Activated T-helper 1 cell treated with anti-CD3 and anti-CD28 coated beads, Interleukin-12 subunit alpha, Interleukin-12 subunit beta, Interleukin-2, Interleukin-4 antibody, amounts not matched to agents 30 ng/mL and 10 ng/mL and 1 ng/mL, durations not matched to agents 14 hours and 24 hours and 36 hours (primary cell): ENCODE measurements at regions not wholly inside any gene's neighbourhood (a gene's known extent, or its start where the extent isn't known, plus 50 kb on each side); places are given as distances from the start of the nearest gene placed in this dataset.

ENCODE experiments used
- DNase-seq: peaks from one replicate; pipeline ENCODE4 v3.0.0; 2021; ENCODE audit warnings: low spot score
- H3K27ac Mint-ChIP-seq: one replicate; pipeline ENCODE4 v1.8.0; 2021; ENCODE audit warnings: mild to moderate bottlenecking, mixed read lengths
- H3K27me3 Mint-ChIP-seq: one replicate; pipeline ENCODE4 v1.8.0; 2022; ENCODE audit warnings: mild to moderate bottlenecking, moderate library complexity, mixed read lengths; ENCODE audit not compliant: insufficient read depth
- H3K36me3 Mint-ChIP-seq: one replicate; pipeline ENCODE4 v1.8.0; 2021; ENCODE audit warnings: low read depth, mixed read lengths
- H3K4me1 Mint-ChIP-seq: one replicate; pipeline ENCODE4 v1.8.0; 2021; ENCODE audit warnings: low read depth, mixed read lengths
- H3K4me3 Mint-ChIP-seq: one replicate; pipeline ENCODE4 v1.8.0; 2021; ENCODE audit warnings: mild to moderate bottlenecking, moderate library complexity, mixed read lengths
- H3K9me3 Mint-ChIP-seq: one replicate; pipeline ENCODE4 v1.8.0; 2021; ENCODE audit warnings: mixed read lengths
- intact Hi-C: fragments of 100-400 bp; cut with micrococcal nuclease; formaldehyde crosslinking; loops from one replicate; pipeline ENCODE4 v1.15.1; 2024

DNA sequence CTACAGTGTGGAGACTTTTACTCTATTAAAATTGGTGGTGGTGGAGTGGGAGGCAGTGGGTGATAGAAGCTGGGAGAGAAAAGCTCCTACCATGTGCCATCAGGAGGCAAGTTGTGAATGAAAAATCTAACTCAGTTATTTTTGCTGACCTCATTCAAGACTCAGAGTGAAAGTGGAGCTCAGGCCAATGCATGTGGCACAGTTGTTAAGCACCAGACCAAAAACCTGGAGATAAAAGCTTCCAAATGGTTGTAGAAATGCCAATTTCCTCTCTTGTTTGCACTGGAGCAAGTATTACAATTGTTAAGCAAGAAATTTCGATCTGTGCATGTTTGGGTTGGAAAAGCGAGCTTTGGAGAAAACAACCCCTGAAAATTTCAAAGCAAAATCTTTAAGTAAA lies 81.5 kb upstream of the PRICKLE2 start:
- H3K27me3 Mint-ChIP-seq: peaks cover 3% of the 10 kb centered on the region
- H3K9me3 Mint-ChIP-seq: no peaks in the 10 kb centered on the region
- no peak overlapping the region for H3K27ac Mint-ChIP-seq
- intact Hi-C loops: no loop called here
- no peak overlapping the region for H3K4me3 Mint-ChIP-seq
- DNase-seq: no peak
- H3K4me1 Mint-ChIP-seq: no peaks in the 10 kb centered on the region
- H3K36me3 Mint-ChIP-seq: no peaks in the 10 kb centered on the region

DNA sequence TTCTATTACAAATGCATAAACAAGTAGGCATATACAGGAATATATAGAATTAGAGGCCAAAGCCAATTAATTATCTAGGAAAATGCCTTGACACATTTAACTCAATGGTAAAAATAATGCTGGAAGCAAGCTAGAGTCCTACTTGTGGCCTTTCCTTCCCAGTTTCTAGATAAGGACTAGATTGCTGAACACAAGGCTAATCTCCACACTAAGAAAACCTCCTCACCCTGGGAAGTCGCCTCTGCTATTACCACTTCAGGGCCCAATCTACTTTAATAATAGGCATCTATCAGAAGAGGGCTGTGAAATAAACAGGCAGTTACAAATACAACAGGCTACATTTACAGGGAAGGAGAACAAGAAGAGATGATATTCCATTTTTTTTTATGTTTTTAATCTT lies 80.5 kb upstream of the PRICKLE2 start:
- H3K9me3 Mint-ChIP-seq: no peaks in the 10 kb centered on the region
- no peak overlapping the region for H3K27ac Mint-ChIP-seq
- no peak overlapping the region for H3K4me3 Mint-ChIP-seq
- no peak for DNase-seq
- no peaks in the 10 kb centered on the region for H3K36me3 Mint-ChIP-seq
- H3K4me1 Mint-ChIP-seq: no peaks in the 10 kb centered on the region
- intact Hi-C loops: no loop called here
- H3K27me3 Mint-ChIP-seq: peaks cover 3% of the 10 kb centered on the region

DNA sequence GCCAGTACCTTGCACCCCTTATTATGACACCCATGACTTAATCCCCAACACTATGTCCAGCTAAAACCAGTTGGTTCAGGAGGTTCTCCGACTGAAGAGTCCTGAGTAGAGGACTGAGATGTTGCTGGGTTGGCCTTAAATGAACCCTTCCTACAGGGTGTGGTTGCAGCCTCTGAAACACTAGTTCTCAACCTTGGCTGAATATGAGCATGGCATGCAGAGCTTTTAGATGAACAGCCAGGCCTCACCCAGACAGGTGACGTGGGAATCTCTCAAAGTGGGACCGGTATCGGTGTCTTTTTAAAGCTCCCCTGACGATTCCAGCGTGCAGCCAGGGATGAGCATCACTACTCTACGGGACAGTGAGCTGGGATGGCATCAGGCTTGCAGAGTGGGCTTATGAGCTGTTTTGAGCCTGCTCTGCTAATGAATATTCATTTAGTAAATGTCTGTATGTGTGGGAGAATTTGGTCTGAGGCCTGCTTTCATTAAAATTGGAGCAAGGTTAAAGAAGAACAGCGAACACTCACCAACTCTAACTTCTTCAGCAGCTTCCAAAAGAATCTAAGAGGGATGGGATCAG lies 79.7 kb upstream of the PRICKLE2 start:
- H3K36me3 Mint-ChIP-seq: no peaks in the 10 kb centered on the region
- H3K27ac Mint-ChIP-seq: no peak overlapping the region
- H3K27me3 Mint-ChIP-seq: peaks cover 3% of the 10 kb centered on the region
- intact Hi-C loops: no loop called here
- no peaks in the 10 kb centered on the region for H3K4me1 Mint-ChIP-seq
- no peak overlapping the region for H3K4me3 Mint-ChIP-seq
- no peaks in the 10 kb centered on the region for H3K9me3 Mint-ChIP-seq
- DNase-seq: no peak

DNA sequence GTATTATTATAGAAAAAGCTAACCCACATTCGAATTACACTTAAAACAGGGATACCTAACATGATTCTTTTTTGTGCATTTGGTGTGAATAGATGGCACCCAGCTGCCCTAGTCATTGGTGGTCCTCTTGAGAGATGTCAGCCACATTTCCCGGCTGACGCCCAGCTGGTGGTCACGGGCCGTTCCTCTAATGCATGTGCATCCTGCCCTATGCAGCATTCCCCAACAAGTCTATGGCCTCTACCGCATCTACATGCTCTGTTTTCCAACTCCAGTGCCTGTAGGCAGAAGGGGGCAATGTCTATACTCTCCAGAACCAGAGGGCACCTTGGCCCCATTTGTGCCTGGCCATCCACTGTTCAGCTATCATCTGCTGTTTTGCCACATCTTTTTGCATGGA lies 78.6 kb upstream of the PRICKLE2 start:
- Mint-ChIP-seq H3K27ac (no peak overlapping the region), H3K27me3 (peaks cover 3% of the 10 kb centered on the region), H3K9me3 (no peaks in the 10 kb centered on the region), H3K4me3 (no peak overlapping the region), H3K4me1 (no peaks in the 10 kb centered on the region), H3K36me3 (no peaks in the 10 kb centered on the region)
- intact Hi-C loops: no loop called here
- no peak for DNase-seq

DNA sequence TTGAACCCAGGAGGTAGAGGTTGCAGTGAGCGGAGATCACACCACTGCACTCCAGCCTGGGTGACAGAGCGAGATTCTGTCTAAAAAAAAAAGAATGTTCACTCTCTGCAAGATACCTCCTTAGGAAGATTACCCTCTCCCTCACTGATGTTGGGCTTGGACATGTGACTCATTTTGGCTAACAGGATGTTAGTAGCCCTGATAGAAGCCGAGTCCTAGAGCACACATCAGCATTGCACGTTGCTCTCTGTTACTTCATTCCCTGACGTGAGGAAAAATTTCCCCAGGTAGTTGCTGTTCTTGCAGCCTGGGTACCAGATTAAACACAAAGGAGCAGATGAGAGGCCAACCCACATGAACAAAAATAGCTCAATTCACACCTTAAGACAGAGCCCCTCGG lies 78.1 kb upstream of the PRICKLE2 start:
- peaks cover 3% of the 10 kb centered on the region for H3K27me3 Mint-ChIP-seq
- intact Hi-C loops: no loop called here

DNA sequence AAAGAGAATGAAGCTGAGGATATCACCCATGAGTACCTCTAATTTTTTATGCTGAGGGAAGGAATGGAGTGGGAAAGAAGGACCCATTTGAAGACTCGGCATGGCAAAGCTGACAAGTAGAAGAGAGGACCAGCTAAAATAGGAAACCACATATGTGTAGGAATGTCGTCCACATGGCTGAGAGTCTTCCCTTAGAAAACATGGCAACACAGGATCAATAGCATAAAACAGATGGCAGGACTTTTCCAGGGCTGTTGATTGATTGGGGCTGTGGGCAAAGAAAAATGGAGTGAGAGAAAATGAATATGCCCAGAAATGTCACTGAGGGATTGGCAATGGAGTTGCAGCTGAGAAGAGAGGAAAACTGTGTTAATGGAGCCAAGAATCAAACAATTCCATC lies 76.2 kb upstream of the PRICKLE2 start:
- Mint-ChIP-seq H3K4me3 (no peak overlapping the region), H3K27ac (no peak overlapping the region), H3K36me3 (no peaks in the 10 kb centered on the region), H3K27me3 (peaks cover 3% of the 10 kb centered on the region), H3K9me3 (peaks cover 6% of the 10 kb centered on the region), H3K4me1 (no peaks in the 10 kb centered on the region)
- DNase-seq: no peak
- intact Hi-C loops: no loop called here

More for the DNA sequence above, 78.1 kb upstream of the PRICKLE2 start:
- Mint-ChIP-seq H3K27ac (no peak overlapping the region), H3K4me1 (no peaks in the 10 kb centered on the region), H3K36me3 (no peaks in the 10 kb centered on the region), H3K4me3 (no peak overlapping the region), H3K9me3 (no peaks in the 10 kb centered on the region)
- DNase-seq: no peak

DNA sequence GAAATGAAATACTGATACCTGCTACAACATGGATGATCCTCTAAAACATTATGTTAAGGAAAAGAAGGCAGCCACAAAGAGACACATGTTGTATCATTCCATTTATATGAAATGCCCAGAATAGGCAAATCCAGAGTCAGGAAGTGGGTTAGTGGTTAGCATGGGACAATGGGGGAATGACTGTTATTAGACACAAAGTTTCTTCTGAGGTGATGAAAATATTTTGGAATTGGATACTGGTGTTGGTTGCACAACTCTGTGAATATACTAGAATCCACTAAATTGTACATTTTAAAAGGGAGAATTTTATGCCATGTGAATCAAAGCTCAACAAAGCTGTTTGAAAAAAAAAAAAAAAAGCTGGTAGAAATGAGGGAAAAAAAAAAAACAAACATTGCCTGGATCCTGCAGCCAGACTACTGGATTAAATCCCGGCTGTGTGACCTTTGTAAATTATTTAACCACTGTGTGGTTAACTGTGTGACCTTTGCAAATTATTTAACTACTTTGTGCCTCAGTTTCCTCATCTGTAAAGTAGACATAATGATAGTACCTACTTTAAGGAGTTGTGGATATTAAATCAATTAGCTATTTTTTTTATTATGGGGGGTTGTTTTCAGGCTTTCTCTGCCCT lies 75.6 kb upstream of the PRICKLE2 start:
- intact Hi-C loops: no loop called here
- peaks cover 6% of the 10 kb centered on the region for H3K9me3 Mint-ChIP-seq
- no peak overlapping the region for H3K4me3 Mint-ChIP-seq
- H3K4me1 Mint-ChIP-seq: no peaks in the 10 kb centered on the region
- H3K36me3 Mint-ChIP-seq: no peaks in the 10 kb centered on the region
- H3K27ac Mint-ChIP-seq: no peak overlapping the region
- peaks cover 3% of the 10 kb centered on the region for H3K27me3 Mint-ChIP-seq
- no peak for DNase-seq

DNA sequence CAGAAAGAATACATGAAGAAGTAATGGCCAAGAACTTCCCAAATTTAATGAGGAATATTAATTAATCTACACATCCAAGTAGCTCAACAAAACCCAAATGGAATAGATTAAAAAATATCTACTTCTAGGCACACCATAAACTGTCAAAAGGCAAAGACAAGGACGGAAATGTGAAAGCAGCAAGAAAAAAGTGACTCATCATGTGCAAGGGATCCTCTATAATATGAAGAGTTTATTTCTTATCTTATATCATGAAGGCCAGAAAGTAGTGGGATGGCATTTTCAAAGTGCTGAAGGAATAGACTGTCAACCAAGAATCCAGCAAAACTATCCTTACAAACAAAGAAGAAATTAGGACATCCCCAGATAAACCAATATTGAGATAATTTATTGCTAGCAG lies 73.9 kb upstream of the PRICKLE2 start:
- Mint-ChIP-seq H3K9me3 (peaks cover 6% of the 10 kb centered on the region), H3K27ac (no peak overlapping the region)
- intact Hi-C loops: no loop called here

DNA sequence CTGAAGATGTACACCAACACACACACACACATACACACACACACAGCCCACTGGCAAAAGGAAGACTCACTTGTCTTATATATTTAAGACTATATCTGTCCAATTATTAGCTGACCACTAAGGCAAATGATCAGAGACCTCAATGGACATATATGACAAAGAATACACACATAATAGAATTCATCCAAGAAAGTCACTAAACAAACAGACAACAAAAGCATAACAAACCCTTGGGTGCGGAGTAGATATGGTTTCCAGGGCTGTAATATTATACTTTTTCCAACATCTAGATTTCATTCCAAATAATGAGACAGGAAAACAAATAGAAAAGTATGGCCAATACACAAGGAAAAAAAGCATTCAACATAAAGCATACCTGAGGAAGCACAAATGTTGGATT lies 72.3 kb upstream of the PRICKLE2 start:
- Mint-ChIP-seq H3K4me1 (no peaks in the 10 kb centered on the region), H3K36me3 (no peaks in the 10 kb centered on the region), H3K4me3 (no peak overlapping the region), H3K27me3 (peaks cover 2% of the 10 kb centered on the region), H3K27ac (no peak overlapping the region), H3K9me3 (peaks cover 6% of the 10 kb centered on the region)
- DNase-seq: no peak
- intact Hi-C loops: no loop called here

More for the DNA sequence above, 73.9 kb upstream of the PRICKLE2 start:
- Mint-ChIP-seq H3K36me3 (no peaks in the 10 kb centered on the region), H3K27me3 (peaks cover 3% of the 10 kb centered on the region), H3K4me3 (no peak overlapping the region), H3K4me1 (no peaks in the 10 kb centered on the region)
- DNase-seq: no peak

DNA sequence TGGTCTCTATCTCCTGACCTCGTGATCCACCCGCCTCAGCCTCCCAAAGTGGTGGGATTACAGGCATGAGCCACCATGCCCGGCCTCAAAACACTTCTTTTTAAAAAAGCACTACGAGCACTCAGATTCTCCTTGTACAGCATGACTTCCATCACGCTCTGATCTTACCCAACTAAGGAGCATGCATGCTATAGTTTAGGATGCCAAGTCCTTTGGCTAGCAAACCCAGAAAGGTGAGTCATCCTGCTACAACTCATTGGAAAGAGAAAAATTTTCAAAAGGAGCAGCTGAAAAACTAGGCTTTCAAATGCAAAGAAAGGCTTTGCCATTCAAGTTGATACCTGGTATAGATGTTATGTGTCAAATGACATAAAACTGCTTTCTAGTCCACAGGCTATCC lies 70.3 kb upstream of the PRICKLE2 start:
- no peak for DNase-seq
- intact Hi-C loops: no loop called here
- Mint-ChIP-seq H3K4me3 (no peak overlapping the region), H3K27me3 (no peaks in the 10 kb centered on the region), H3K4me1 (no peaks in the 10 kb centered on the region), H3K9me3 (peaks cover 6% of the 10 kb centered on the region), H3K27ac (no peak overlapping the region), H3K36me3 (no peaks in the 10 kb centered on the region)

DNA sequence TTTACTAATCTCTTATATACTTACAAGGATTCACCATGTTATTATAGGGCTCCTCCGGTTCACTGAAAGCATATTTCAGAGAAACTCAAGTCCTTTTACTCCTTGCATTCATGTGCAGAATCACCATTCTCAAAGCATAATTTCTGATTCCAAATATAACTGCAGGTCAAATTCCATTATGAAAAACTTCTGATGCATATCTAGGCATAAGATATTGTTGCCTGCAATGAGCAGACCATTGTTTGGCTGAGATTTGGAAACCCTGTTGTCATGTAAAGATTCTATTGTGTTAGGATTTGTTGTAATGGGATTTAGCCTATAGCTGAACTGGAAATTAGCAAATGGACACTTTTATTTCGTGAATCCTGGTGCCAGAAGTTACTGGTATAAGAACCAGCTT lies 69.5 kb upstream of the PRICKLE2 start:
- Mint-ChIP-seq H3K27me3 (no peaks in the 10 kb centered on the region), H3K36me3 (no peaks in the 10 kb centered on the region), H3K4me1 (no peaks in the 10 kb centered on the region), H3K27ac (no peak overlapping the region), H3K9me3 (peaks cover 6% of the 10 kb centered on the region), H3K4me3 (no peak overlapping the region)
- intact Hi-C loops: no loop called here
- DNase-seq: no peak

DNA sequence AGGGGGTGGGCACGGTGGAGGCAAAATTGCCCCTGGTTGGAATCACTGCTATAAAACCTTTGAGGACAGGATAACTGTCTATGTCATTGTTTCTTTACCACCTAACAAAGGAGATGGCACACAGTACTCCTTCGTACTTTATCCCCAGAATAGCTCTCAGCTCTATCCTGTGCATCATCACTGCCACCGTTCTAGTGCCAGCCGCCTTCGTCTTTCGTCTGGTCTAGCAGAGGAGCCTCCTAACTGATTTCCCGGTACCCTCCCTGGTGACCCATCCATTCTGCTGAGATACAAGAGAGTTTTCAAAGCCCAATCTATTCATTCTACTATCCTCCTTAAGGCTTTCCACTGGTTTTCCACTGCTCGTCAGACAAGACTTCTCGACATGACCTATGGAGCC lies 67.9 kb upstream of the PRICKLE2 start:
- Mint-ChIP-seq H3K36me3 (no peaks in the 10 kb centered on the region), H3K27ac (no peak overlapping the region), H3K27me3 (no peaks in the 10 kb centered on the region), H3K9me3 (peaks cover 6% of the 10 kb centered on the region), H3K4me1 (no peaks in the 10 kb centered on the region), H3K4me3 (no peak overlapping the region)
- intact Hi-C loops: no loop called here
- DNase-seq: no peak

DNA sequence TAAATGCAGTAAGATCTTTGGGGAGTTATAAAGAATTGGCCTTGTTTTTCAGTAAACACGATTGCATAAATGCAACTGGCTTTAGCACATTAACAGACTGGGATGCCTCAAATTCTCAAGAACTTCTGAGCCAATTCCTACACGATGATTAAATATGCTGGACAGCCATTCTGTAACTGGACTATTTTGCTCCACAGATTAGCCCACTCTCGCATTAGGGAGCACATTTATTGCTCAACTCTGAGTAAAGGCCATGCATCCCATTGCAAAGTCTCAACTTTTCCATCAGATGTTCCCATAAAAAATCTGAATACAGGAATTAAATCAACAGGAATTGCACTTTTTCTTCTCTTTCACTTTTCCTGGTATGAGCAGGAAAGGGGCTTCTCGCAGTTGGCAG lies 66.7 kb upstream of the PRICKLE2 start:
- H3K4me1 Mint-ChIP-seq: no peaks in the 10 kb centered on the region
- DNase-seq: no peak
- H3K27ac Mint-ChIP-seq: no peak overlapping the region
- intact Hi-C loops: no loop called here
- no peaks in the 10 kb centered on the region for H3K9me3 Mint-ChIP-seq
- H3K4me3 Mint-ChIP-seq: no peak overlapping the region
- no peaks in the 10 kb centered on the region for H3K27me3 Mint-ChIP-seq
- no peaks in the 10 kb centered on the region for H3K36me3 Mint-ChIP-seq

DNA sequence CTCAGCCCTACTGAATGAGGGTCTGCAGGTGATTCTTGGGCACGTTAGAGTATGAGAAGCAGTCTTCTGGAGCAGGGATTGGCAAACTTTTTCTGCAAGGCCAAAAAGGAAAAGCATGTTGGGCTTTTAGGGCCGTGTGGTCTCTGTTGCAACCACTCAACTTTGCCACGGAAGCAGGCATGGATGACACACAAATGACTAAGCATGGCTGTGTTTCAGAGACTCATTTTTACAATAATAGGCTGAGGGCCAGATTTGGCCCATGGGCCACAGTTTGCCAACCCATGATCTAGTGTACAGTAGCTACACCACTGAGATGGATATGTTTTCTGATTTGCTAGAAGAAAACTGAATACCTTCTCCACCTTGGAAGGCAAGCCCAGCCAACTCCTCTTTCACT lies 66.1 kb upstream of the PRICKLE2 start:
- intact Hi-C loops: no loop called here
- no peaks in the 10 kb centered on the region for H3K4me1 Mint-ChIP-seq
- H3K27ac Mint-ChIP-seq: no peak overlapping the region
- no peaks in the 10 kb centered on the region for H3K9me3 Mint-ChIP-seq
- no peak for DNase-seq
- no peaks in the 10 kb centered on the region for H3K36me3 Mint-ChIP-seq
- no peak overlapping the region for H3K4me3 Mint-ChIP-seq
- no peaks in the 10 kb centered on the region for H3K27me3 Mint-ChIP-seq
